Right lobe of liver (tissue), 4 donors: ENCODE measurements at regions not wholly inside any gene's neighbourhood (a gene's known extent, or its start where the extent isn't known, plus 50 kb on each side); places are given as distances from the start of the nearest gene placed in this dataset.

Source experiments
- POLR2A ChIP-seq: fragments of 450-650 bp; IDR thresholded peaks from one replicate; pipeline ENCODE4 v1.6.1; 2017; ENCODE audit warnings: antibody characterized with exemption, mild to moderate bottlenecking
- TF ChIP-seq, protein P1 (sequence below), 4 donors: fragments of 200-600 bp in 3 of 4; fragments of 450-650 bp in 1 of 4; IDR thresholded peaks; one replicate each; pipeline versions ENCODE4 v1.5.1 to v1.8.0; 2016 to 2022; ENCODE audit warnings: antibody characterized with exemption in 4 of 4, mild to moderate bottlenecking in 2 of 4
- donor health status: DM: no; HTN: no; CAD: no.
- donor health status: DM: no; HTN: no; CAD: no.
- donor health status: DM: no; HTN: yes; CAD: no.

DNA sequence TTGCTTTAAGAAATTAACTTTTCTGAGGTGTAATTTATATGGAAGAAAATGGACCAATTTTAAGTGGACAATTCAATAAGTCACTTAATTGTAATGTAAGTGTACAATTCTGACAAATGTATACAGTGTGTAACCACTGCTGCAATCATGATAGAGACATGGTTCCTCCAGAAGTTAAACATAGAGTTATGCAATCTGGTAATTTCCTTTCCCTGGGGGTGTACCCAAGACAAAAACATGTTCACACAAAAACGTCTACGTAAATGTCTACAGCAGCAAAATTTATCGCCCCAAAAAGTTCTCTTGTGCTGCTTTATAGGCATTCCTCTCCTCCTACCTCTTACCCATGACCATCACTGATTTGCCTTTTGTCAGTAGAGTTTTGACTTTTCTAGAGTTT lies 141.5 kb downstream of the AQP4 start:
- TF ChIP-seq, protein P1, sequence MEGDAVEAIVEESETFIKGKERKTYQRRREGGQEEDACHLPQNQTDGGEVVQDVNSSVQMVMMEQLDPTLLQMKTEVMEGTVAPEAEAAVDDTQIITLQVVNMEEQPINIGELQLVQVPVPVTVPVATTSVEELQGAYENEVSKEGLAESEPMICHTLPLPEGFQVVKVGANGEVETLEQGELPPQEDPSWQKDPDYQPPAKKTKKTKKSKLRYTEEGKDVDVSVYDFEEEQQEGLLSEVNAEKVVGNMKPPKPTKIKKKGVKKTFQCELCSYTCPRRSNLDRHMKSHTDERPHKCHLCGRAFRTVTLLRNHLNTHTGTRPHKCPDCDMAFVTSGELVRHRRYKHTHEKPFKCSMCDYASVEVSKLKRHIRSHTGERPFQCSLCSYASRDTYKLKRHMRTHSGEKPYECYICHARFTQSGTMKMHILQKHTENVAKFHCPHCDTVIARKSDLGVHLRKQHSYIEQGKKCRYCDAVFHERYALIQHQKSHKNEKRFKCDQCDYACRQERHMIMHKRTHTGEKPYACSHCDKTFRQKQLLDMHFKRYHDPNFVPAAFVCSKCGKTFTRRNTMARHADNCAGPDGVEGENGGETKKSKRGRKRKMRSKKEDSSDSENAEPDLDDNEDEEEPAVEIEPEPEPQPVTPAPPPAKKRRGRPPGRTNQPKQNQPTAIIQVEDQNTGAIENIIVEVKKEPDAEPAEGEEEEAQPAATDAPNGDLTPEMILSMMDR (IDR thresholded peaks at IDR 0.05): no peak
- no peak for TF ChIP-seq POLR2A
